Heart left ventricle (tissue), 13 donors: ENCODE measurements at regions not wholly inside any gene's neighbourhood (a gene's known extent, or its start where the extent isn't known, plus 50 kb on each side); places are given as distances from the start of the nearest gene placed in this dataset.

Experiments used
- CTCF ChIP-seq, 12 donors: fragments of 200-600 bp; sonication (generic) in 4 of 12; IDR thresholded peaks; one replicate each; pipeline versions ENCODE4 v1.5.0 to v1.8.0; 2018 to 2022; ENCODE audit warnings: antibody characterized with exemption in 12 of 12, mild to moderate bottlenecking in 5 of 12
- POLR2A ChIP-seq, 2 donors: fragments of 450-650 bp; IDR thresholded peaks; one replicate each; pipeline ENCODE4 v1.6.1; 2017; ENCODE audit warnings: antibody characterized with exemption in 2 of 2, mild to moderate bottlenecking in 2 of 2, moderate library complexity in 2 of 2
- donor health status: ischemic (EF 13 %, LVEDD 7.1; RV severe dilation, severe dysfunction).
- donor health status: DM: no; HTN: yes; CAD: no.
- donor health status: DM: no; HTN: no; CAD: no.
- donor health status: ischemic (EF 25% LVEDD 6.9; RV normal size, moderate dysfunction).
- donor health status: ischemic (EF 25% LVEDD 5.7; RV mildly dilated, moderate dysfunction).
- donor health status: ischemic (EF 35%, LVEDD 5.7; RV mildly dilated, moderate dysfunction).
- donor health status: nonischemic (EF 11% LVEDD 7.7; RV severe dilation, severe dysfunction).
- donor health status: DM: yes; HTN: yes; CAD: no.
- donor health status: PGD.
- donor health status: ischemic (EF 29% LVEDD 5.4; RV normal size, mild dysfunction).
- donor health status: nonischemic (EF 23%, LVEDD 6.1; RV moderate dilation, normal function).

- TF ChIP-seq POLR2A (IDR thresholded peaks at IDR 0.05) = no peak
- no peak for TF ChIP-seq CTCF (IDR thresholded peaks at IDR 0.05)
Measured at GRCh38 chr16:65688301-65688700, 566.4 kb upstream of the CDH11 start.
